Astrocyte (in vitro differentiated cells and primary cell): ENCODE measurements at regions not wholly inside any gene's neighbourhood (a gene's known extent, or its start where the extent isn't known, plus 50 kb on each side); places are given as distances from the start of the nearest gene placed in this dataset.

ENCODE experiments used
- EZH2 ChIP-seq: IDR thresholded peaks from 2 replicates; pipeline ENCODE4 v1.6.1; 2012; ENCODE audit warnings: mild to moderate bottlenecking, low read length, inconsistent platforms; ENCODE audit not compliant: insufficient read depth
- TF ChIP-seq, protein P1 (sequence below): IDR thresholded peaks from 2 replicates; pipeline ENCODE4 v1.5.1; 2011; ENCODE audit warnings: low read depth, mild to moderate bottlenecking, inconsistent platforms, low read length, moderate library complexity; ENCODE audit not compliant: insufficient read depth

DNA sequence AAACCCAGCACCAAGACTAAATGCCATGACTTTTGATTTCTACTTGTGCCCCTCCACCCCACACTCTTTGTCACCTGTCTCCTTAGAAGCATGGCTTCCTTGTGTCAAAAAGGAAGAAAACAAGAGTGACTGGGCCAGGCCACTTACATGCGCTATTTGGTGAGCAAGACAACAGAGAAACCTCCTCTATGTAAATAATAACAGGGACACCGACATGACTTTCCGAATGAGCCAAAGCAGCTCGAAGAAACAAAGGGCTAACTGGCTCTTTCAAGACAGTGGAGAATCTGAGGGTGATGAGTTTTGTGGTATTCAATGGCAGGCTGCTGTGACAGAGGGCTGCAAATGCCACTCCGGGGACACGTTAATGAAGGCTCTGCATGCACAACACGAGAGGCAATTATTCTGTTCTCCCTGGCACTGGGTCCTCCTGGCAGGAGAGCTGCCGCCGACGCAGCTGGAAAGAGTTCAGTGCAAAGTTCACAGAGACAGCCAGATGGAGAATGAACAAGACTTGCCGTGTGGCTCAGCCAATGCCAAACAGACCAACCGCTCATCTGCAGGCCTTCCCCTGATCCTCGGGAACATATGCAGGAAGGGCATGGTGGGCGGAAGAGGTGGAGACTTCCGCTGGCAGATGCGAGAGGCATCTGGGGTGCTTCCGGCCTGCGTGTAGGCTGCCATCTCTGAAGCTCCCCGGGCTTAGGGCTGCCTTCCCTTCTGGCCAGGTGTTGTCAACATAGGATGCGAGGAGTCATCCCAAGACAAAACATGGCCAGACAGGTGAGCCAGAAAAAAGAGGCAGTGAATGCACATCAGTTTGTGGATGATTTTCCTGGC lies 59.1 kb upstream of the SMNDC1 start:
- TF ChIP-seq, protein P1, sequence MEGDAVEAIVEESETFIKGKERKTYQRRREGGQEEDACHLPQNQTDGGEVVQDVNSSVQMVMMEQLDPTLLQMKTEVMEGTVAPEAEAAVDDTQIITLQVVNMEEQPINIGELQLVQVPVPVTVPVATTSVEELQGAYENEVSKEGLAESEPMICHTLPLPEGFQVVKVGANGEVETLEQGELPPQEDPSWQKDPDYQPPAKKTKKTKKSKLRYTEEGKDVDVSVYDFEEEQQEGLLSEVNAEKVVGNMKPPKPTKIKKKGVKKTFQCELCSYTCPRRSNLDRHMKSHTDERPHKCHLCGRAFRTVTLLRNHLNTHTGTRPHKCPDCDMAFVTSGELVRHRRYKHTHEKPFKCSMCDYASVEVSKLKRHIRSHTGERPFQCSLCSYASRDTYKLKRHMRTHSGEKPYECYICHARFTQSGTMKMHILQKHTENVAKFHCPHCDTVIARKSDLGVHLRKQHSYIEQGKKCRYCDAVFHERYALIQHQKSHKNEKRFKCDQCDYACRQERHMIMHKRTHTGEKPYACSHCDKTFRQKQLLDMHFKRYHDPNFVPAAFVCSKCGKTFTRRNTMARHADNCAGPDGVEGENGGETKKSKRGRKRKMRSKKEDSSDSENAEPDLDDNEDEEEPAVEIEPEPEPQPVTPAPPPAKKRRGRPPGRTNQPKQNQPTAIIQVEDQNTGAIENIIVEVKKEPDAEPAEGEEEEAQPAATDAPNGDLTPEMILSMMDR, result no peak
- no peak for TF ChIP-seq EZH2
